Stimulated activated CD4-positive, alpha-beta T cell treated with anti-CD3 and anti-CD28 coated beads, Interleukin-15, amount 100 ng/mL, for 1 hour (primary cell): ENCODE measurements at regions not wholly inside any gene's neighbourhood (a gene's known extent, or its start where the extent isn't known, plus 50 kb on each side); places are given as distances from the start of the nearest gene placed in this dataset.
A peak's percentile ranks its signal among the peaks of the same experiment; 100 is the strongest.

Source experiments
- DNase-seq, 2 donors: peaks; one replicate each; pipeline ENCODE4 v3.0.0-alpha.2; 2020; ENCODE audit warnings: low read depth in 1 of 2, low spot score in 1 of 2

DNA sequence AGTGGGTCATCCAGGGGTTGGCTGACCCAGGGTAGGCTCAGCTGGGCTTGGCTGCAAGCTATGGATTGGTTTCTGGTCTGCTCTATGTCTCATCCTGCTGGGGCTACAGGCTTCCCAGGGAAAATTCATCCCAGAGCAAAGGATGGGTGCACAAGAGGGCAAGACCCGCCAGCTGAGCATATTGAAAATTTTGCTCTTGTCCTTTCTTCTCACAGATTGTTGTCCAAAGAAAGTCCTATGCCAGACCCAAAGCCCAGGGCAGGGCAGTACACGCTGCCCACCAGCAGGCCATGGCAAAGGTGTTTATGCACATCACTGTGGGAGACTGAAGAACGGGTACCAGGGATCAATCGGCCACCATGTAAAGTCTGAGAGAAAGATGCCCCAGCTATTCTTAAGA, 95.3 kb upstream of the PARP11 start:
- DNase-seq, result no peak

DNA sequence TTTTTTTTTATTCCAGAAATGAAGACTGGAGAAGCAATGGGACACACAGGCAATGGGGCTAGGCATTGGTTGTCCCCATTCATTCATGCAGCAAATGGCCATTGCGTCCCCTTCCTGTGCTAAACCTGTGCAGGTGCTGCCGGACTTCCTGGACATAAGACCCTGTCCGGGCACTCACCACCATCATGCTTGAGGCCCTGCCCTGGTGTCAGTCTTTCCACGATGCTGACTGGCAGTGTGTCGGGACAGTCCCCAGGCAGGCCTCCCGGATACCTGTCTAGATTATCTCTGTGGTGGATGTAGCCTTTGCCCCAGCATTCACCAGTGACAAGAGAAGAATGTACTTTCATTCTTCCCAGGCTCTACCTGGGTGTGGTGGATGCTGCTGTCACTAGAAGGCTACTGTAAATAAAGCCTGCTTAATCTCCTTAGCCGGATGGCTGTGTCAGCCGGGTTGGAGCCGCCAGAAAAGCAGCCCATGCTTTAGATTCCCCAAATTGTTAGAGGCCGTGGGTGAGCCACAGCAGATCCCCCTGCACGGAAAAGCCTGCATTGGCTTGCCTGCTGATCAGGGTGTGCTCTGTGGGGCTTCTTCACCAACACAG, 94.5 kb upstream of the PARP11 start:
- DNase-seq, result no peak

GRCh38 chr12:3966376-3966775, 93.2 kb upstream of the PARP11 start:
- DNase-seq, result no peak

DNA sequence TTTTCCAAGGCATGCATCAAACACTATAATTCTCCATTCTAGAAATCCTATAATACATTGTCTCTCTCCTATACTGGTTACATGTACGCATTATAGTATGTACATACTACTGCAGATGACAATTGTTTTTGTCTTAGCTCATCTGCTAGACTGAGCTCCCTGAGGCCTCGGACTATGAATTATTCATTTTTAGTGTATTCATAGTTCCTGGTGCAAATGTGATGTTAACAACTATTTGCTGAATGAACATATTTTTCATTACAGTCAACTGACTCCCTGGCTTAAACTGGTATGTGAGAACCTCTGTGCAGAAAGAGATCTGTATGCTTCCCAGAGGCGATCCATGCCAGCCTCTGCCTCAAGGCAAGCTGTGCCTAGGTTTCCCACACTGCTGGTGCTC, 91.8 kb upstream of the PARP11 start:
- no peak for DNase-seq

DNA sequence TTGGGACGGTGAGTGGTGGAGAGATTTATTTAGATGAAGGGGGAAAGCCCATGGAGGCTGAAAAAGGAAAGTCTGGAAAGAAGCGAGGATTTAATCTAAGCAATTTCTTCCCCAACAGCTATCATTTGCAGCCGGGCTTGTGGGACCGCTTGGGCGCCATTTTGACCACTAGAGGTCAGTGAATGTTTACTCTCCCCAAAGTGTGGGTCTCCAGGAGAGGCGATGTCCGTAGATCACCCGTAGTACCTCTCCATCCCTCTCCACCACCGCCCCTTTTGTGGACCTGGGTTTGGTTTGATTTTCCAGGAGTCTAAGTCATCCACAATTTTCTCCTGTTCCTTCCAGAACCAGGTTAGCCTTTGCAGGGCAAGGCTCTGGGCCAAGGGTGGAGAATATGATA, 91.2 kb upstream of the PARP11 start:
- DNase-seq, result no peak

DNA sequence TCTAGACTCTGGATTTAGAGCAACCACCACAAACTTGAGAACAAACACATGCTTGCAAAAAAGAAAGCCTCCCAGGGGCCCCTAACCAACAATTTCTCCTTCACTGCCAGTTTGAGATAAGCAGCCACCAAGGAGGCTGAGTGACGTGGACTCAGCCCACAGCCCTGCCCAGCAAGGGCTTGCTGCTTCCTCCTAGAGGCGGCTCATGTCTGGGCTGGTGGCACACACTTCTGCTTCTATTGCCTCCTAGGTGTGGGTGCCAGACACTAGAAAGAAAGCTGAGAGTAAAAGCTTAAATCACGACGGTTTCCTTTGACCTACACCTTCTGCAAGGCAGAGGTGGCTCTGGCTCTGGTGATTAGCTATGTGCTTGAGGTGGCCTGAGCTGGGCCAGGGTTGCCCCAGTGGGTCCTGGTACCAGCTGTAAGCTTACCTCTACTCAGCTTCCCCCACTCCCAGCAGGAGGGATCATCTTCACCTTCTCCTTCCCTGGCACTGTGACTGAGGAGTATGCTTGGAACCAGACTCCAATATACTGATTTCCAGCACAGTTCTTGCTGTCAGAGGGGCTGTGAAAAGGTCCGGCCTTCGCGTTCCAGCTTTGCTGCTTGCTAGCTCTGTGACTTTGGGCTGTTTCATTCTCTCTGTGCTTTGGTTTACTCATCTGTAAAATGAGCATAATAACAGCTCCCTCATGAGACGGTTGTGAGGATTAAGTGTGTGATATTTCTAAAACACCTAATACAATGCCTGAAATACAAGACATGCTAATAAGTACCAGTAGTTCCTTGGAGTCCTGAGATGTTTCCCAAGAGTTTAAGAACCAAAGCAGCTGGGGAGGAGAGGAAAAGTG, 89.7 kb upstream of the PARP11 start:
- DNase-seq, result peak; percentile 27 to 48

- DNase-seq, result no peak
Observed at GRCh38 chr12:3961591-3961990, 88.4 kb upstream of the PARP11 start.

DNA sequence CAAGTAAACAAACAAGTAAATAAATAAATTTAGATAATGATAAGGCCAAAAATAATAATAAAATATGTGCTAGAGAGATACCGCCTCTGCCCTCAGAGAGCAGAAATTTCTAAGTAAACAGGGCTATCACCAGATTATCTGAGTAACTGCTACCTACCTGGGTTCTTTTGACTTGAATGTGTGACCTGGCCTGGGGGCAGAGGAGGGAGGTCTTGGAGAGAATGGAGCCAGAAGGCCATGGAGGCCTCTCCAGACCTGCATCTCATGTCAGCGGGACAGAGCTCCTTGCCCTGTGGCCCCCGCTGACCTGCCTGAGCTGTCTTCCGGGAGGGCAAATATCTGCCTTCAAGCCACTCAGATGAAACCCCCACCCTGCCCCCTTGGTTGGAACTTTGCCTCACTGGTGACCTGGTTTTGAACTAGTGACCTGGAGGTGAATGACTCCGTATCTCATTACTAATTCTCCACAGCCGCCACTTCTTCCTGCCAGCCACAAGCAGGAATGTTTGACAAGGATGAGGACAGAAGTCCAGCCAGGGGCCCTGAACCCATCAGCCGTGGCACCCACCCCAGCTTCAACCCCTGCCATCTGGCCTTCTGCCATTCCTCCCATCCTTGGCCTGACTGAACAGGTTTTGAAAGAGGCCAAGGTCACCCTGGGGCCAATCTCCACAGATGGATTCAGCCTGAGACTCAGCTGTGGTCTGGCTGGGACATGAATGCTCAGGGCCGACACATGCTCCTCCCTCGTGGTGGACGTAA, 86.8 kb upstream of the PARP11 start:
- no peak for DNase-seq

GRCh38 chr12:3958534-3958933, 85.3 kb upstream of the PARP11 start:
- no peak for DNase-seq

DNA sequence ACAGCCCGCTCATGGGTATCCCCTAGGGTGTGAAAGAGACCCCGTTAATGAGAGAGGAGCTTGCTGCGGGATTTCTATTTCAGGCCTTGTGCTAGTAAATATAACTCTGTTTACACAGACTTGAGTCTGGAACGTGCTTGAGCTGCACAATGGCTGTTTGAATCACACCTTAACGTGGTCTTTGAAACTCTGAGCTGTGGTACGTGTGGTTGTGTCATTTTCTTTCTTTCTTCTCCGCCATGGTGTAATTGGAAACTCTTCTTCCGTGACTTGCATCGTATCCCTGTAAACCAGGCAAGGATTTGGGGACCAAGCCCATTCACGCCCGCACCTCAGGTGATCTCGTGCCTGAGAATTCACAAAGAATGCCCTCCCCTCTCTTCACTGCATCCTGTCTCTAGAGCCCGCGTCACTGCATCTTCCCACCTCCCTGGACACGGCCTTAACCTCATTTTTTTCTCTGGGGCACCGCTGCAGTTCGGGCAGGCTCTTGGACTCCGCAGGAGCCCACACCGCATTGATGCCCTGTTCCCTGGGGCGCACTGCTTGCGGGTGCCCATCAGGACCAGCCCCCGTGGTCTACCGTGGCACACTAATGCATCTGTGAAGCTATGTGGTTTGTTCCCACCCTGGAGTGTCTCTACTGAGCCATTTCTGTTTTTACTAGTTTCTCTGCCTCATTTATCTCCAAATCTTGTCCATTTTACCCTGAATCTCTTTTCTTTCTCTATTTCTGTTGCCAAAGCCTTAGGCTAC, 78.4 kb upstream of the PARP11 start:
- DNase-seq, result no peak

GRCh38 chr12:3950714-3951320, 77.6 kb upstream of the PARP11 start:
- DNase-seq, result no peak

- no peak for DNase-seq
Observed at GRCh38 chr12:3947781-3948180, 74.6 kb upstream of the PARP11 start.

DNA sequence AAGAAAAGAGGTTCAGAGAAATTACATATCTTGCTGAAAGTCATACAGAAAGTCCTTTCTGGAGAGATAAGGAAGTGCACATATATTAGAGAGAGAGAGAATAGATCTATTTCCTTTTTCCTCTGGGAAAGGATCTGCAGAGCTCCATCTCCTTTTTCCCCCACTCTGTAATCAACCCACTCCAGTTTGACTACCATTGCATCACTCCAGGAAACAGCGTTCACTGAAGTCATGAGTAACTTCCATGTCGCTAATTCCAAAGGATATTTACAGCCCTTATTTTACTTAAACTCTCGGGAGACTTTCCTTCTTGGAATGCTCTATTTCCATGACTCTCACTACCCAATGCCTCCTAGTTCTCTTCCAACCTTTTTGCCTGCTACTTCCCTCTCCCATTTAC, 72.5 kb upstream of the PARP11 start:
- DNase-seq, result no peak

DNA sequence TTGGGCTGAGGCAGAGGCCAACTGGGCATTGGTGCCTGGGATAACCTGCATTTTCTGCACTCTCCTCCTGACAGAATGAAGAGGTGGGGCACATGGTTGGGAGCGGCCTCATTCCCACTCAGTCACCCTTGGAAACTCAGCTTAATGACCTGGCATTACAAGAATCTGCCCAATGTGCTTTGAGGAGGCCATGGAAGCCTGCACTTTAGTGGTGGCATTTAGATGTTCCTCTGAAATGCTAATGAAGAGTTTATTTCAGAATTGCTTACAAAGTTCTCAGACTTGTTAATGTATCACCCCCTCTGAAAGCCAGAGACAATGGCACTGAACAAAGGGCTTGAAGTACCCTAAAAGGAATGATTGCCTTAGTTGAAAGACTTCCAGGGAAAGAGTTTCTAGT, 71.4 kb upstream of the PARP11 start:
- no peak for DNase-seq

- DNase-seq, result no peak
Observed at GRCh38 chr12:3938042-3938544, 64.9 kb upstream of the PARP11 start.

GRCh38 chr12:3935078-3935477, 61.9 kb upstream of the PARP11 start:
- no peak for DNase-seq

DNA sequence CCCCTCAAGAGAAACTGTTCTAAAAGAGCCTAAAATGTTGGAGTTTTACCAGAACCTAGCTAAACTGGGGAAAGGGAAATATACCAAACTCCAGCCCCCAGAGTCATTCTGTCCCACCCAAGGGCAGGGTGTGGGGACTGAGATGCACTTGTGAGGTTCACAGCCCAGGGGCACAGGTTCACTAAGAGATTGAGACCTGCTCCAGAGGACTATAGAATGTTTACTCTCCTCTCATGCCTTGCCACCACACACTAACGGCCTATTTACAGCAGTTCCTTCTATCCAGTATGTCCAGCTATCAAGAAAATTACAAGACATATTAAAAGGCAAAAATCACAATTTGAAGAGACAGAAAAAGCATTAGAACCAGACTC, 60.6 kb upstream of the PARP11 start:
- DNase-seq, result no peak

- no peak for DNase-seq
Observed at GRCh38 chr12:3933074-3933818, 60.0 kb upstream of the PARP11 start.

- DNase-seq, result no peak
Observed at GRCh38 chr12:3931776-3932175, 58.6 kb upstream of the PARP11 start.

- DNase-seq, result no peak
Observed at GRCh38 chr12:3931206-3931605, 58.0 kb upstream of the PARP11 start.
